HCEC 1CT (cell line): ENCODE measurements at regions not wholly inside any gene's neighbourhood (a gene's known extent, or its start where the extent isn't known, plus 50 kb on each side); places are given as distances from the start of the nearest gene placed in this dataset.
"Not testable (repeated sequence)": the region's sequence is repeated elsewhere in the genome, so short reads cannot be mapped to it uniquely, and the experiment has no call there.

Experiments used
- DNase-seq: peaks from one replicate; pipeline ENCODE4 v3.0.0-alpha.2; 2017

DNA sequence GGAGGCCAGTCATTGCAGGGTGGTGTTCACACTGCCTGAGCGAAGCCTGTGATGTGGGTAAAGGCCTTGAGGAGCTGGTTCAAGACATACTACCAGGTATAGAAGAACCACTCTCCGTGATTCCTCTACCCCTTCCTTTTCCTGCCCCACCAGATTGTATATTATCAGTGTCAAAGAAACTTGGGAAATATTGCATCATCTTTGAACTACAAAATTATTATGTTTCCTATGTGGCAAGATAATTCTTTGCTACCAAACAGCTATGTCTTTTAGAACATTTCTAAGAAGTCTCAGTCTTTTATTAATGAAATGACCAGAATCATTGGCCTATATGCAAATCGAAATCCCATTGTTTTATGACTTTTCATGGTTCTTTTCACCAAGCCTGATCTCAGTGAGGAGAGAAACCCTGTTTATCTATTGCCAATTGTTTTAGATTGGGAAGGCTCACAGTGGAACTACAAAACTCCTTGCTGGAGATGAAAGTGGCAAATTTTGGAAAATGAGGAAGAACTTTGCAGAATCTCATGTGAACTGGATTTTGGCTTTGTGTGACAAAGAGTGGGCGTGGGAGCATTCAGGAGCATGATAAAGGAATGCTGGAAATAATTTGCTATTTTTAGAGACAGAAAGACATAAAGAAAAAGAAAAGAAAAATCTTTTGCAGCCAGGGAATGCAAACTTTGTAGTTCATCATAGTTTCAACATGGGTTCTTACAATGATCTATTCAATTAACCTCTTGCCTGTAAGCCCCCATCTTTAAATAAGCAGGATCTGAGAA, 286.9 kb downstream of the INSIG2 start:
- DNase-seq: no peak

DNA sequence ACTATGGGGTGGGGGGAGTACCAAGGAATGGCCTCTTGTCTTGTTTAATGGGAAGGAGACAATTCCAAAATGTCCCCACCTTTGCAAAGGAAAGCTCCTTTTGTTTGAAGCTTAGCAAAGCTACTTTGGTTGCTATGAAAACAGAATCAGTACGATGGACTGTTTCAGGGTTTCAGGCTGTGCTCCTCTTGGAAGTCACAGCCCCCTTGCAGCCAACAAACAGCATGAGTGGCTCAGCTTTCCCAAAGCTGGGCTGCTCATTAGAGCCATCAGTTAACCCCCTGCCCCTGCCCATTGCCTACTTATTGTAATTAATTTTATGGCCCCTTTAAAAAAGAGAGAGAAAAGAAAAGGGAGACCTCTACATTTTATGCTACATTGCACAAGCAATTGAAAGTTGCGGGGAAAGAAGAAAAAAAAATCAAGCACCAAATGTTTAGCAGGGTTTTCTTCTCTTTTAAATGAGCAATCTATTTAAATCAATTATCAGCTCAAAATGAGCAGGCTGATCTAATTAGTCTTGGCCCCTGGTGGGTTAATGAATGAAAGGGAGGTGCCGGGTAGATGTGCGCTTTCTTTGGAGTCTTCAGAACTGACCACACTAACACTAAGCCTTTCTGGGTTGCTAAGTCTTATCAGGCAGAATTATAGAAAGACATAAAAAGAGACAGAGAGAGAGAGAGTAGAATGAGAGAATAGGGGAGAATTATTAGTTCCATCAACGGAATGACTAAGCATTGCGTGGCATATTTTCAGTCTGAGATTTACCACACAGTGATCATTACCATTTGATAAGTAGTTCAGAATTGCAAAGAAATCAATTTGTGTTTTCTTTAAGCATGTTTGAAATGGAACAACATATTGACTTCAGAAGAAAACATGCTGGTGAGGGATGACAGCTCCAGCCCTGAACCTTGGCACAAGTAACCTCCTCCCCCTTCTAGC, 284.9 kb downstream of the INSIG2 start:
- DNase-seq: peak; percentile 6

DNA sequence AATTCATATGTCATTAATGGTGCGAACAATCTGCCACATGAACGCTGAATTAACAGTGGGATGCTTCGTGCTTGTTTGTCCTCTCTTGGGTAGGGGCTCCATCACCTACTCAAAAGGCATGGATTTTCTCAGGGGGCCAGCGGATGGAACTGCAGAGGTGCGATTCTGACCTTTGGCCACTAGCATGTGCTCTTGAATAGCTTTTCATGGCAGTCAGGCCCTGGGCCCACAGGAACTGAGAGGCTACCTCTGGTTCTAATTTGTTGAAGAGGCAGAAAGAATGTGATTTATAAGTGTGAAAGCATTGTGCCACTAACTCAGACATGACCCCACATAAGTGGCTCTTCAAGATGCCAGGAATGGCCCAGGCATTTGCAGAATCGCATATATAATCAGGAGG, 283.2 kb downstream of the INSIG2 start:
- DNase-seq: no peak

DNA sequence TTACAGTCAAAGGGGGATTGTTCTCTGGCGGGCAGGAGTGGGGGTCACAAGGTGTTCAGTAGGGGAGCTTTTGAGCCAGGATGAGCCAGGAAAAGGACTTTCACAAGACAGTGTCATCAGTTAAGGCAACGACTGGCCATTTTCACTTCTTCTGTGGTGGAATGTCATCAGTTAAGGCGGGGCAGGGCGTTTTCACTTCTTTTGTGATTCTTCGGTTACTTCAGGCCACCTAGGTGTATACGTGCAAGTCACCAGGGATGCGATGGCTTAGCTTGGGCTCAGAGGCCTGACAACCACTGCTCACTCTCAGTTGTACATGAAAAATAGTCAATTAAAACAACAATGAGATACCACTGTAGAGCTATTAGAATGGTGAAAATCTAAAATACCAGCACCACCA, 281.2 kb downstream of the INSIG2 start:
- not testable (repeated sequence) for DNase-seq

DNA sequence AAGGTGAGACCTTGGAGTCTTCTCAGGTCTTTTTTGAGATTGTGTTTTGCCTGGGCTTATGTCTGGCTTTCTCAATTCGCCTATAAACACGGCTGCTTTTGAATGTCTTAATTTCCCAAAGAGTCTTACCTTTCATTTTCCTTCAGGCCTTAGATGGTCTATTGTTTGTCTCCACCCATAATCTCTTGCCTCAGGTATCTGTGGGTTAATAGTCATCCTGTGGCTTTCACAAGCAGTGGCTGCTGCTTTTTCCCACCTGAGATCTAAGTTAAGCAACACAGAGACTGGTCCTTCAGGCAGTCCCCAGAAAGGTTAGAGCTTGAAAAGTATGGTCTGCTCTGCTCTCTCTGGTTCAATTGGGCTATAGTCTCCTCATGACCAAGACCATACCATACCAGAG, 275.3 kb downstream of the INSIG2 start:
- no peak for DNase-seq

DNA sequence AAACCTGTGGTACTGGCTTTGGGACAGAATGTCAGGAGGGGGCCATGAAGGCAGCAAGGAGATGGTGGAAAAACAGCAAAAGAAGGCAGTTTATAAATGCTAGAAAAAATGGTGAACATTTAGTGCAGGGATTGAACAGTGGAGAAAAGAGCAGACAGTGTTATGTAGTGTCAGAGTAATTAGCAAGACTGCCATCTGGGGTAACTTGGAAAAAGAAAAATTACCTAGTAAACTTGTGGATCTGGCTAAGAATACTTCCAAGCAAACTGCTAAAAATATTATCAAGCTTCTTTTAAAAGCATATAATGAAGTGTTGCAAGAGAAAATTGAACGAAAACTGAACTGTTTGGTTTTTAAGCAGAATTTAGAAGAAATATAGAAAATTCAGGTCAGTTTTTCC, 267.8 kb downstream of the INSIG2 start:
- no peak for DNase-seq

DNA sequence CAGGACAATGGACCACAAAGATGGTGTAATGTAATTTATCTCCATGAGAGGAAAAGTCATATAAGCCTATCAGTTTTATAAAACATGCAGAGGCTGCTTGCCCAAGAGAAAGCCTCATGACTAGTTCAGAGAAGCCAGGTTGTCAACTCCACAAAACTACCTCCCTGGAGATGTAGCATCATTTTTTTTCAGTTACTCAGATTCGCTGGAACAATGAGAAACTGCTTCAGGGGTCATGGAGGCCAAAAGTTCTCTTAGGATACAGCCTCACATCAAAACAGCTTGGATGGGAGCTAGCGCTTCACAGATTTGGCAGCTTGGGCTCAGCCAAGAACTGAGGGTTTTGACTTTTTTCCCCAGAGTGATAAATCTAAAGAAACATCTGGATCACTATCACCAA, 263.5 kb downstream of the INSIG2 start:
- no peak for DNase-seq

DNA sequence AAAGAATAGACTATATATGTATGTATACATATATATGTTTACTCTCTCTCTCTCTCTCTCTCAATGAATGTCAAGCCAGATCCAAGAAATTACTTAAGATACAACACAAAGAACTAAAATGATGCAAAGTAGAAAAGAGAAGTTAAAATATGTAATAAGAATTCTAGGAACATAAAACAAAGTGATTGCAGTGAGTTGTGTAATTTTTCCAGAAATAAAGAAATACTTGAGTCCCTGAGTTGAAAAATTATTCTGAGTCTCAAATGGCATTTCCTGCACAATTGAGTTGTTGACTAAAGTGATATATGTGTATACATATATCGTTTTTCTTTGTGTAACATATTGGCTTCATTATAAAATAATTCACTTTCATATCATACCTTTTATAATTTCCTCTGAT, 262.4 kb downstream of the INSIG2 start:
- DNase-seq: no peak

DNA sequence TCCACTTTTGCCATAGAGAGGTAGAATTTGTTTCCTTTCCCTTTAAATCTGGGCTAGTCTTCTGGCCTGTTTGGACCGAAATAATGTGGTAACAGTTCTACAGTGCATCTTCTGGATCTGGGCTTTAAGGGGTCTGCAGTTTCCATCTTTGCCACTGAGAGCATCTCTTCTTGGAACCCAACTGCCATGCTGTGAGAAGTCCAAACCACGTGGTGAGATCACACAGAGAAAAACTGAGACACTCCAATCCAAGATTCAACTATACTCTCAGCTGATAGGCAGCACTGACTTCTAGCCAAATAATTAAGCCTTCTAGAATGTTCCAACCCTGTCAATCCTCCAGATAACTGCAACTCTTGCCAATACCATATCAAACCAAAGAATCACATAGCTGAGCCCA, 261.1 kb downstream of the INSIG2 start:
- DNase-seq: no peak

DNA sequence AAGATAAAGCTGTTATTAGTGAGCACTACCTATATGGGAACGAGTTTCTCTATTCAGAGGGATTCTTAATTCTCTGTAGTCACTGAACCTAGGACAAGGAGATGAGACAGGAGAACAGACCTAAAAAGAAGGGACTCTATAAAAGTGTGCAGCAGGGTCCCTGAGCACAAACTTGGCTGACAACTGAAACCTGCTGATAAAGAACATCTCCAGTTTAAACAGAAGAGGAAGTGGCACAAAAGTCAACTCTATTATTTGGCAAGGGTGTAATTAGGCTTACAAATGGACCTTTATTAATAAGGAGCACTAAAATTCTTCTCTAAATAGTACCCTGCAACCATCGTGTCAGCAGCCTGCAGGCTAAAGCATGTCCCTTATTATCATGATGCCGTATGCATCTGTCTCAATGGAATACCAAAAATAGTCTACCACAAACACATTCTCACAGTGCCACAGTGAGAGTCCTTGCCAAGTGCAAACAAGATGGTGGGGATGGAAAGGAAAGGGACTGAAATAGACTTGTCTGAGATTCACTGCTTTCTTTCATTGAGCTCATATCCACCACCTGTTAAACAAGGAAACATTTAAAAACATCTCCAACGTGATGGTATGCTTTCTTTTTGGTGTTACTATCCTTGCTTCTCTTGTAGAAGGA, 260.2 kb downstream of the INSIG2 start:
- DNase-seq: no peak

DNA sequence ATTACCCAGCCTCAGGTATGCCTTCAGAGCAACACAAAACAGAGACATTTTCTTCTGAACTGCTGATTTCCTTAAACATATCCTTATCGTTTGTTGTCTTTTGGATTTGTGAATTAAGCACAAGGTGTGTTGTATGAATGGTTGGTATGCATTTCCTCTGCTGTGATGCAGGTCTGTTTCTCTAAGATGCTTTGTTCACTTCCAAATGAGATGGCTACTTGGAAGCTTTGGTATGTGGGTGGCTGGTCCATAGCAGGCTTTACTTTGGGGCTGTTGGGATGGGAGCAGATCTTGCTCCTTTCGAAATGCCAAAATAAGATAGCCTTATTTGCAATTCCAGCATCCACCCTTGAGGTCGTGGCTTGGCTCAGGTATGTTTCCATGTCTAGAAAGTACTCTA, 257.2 kb downstream of the INSIG2 start:
- no peak for DNase-seq

DNA sequence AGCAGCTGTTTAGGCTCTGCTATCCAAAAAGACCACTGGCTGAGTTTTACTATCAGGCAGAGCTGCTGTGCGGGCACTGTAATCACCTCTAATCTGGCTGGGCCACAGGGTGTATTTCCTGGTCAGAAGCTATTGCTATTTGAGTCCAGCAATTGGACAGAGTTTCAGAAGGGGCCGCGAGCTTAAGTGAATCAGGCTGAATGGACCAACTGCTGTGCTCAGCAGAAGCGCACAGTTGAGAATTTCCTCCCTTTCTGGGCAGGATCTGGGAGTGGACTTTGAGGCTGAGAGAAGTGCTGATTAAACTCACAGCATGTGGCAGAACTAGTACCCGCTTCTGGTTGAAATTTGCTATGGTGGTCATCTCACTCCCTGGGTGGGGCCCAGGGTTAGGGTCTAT, 251.8 kb downstream of the INSIG2 start:
- no peak for DNase-seq

DNA sequence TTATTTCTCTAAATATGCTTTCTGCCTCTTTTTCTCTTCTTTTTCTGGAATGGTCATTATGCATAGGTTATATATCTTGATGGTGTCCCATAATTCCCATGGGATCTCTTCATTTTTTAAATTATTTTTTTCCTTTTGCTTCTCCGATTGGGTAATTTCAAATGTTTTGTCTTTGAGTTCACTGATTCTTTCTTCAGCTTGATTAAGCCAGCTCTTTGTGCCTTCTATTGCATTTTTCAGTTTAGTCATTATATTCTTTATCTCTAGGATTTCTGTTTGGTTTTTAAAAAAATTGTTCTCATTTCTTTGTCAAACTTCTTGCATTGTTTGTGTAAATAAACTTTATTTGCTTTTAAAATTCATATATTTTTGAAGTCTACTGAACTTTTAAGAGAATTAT, 251.1 kb downstream of the INSIG2 start:
- DNase-seq: no peak

DNA sequence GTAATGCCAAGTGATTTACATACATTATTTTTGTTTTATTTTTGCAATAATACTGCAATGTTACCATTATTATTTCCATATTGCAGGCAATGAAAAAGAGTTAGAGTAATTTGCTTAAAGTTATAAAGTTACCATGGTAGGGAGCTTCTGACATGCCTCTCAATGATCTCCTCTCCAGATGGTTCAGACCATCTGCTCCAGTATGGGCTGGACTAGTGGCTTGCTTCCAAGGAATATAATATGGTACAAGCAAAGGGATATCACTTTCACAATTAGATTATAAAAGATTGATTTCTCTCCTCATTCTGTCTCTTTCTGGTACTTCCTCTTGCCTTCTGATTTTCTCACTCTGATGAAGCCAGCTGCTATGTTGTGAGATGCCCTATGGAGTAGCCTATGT, 245.4 kb downstream of the INSIG2 start:
- DNase-seq: no peak

DNA sequence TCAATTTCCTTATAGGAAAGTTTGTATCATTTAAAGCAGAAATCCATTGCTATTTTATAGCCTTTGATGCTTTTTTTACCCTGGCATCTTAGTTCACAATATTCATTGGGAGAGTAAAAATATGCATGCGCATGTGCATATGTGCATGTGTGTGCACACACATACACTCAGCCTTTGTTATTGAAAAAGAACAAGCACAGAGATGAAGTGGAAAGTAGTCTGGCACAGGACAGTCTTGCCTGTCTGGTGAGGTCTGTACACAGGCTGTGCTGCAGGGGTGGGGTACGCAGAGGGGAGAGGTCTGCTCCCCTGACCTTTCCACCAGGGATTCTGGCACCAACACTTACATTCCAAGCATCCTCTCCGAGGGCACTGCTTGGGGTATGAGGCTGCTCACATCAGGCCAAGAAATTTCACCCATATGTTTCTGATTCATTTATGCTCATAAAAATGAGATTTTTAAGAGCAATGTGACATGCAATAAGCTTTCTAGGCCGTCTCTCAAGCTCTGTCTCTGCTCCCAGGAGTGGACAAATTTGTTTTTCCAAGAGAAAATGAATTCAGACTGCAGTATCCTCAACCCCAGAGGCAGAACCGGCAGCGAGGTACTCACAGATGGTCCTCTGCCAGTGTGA, 237.2 kb downstream of the INSIG2 start:
- DNase-seq: no peak

DNA sequence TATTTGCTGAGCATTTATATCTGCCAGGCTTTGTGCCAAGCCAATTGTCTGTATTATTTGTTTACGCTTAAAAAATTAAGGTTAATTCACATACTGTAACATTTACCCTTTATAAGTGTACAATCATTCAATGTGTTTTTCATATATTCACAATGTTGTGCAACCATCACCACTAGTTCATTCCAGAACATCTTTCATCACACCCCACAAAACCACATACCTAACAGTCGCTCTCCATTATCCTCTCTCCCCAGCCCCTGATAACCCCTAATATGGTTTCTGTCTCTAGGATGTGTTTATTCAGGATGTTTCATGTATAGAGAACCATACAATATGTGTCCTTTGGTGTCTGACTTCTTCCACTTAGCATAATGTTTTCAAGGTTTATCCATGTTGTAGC, 234.1 kb downstream of the INSIG2 start:
- no peak for DNase-seq

DNA sequence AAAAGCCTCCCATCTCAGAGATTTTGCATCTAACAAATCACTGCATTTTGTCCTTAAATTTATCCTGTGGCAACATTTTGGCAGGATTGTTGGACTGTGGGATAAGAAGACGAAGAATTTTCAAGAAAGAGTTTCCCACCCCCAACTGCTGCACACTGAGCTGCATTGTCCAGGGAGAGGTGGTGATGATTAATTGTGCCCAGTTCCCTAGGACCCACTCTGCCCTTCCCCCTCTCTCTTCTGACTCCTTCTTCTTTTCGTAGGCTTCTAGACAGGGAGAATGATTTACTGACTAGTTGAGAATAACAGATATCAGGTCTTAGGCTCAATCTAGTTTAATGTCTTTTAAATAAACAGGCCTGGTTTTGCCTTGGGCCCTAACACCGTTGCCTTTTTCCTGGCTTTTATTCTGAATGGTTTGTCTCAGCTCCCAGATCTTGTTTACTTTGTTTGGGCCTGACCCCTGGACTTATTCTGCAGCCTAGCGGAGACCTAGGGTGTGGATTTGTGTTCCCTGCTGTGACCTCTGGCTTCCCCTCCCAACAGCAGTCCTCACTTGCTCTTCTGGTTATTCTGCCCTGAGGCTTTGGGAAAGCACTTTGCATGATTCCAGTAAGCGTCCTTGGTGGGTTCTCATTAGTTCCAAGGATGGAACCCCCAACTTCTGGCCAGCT, 233.3 kb downstream of the INSIG2 start:
- no peak for DNase-seq

DNA sequence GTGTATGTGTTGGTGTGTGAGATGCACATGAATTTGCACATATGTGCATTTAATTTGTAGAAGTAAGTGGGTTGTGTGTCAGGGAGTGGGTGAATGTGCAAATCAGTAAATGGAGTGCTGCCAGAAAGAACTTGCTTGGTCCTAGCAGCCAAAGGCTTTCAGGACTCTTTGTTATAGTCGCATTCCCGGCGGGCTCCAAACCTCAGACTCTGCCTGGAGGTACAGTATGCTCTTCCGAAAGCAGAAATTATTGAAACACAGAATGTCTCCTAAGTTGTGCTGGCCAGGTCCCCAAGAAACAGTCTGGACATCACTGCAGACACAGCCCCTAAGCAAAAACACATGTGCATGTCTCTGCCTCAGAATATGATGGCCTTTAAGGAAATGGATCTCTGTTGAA, 232.4 kb downstream of the INSIG2 start:
- DNase-seq: no peak

DNA sequence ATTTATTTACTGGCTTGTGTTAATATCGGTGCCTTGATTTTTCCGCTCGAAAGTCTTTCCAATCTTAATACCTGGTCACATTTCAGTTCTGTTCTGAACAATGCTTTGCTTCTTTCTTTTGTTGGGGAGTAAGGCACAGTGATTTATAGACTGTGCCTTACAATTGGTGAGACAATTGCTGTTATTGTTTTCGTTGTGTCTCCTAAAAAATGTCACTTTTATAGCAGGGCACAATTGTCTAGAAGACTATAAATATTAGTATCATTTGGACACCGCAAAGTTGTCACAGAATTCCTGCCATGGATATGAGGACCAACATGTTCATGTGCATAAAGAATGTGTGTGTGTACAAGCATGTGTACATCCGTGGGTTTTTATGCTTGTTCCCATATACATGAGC, 231.9 kb downstream of the INSIG2 start:
- DNase-seq: no peak

DNA sequence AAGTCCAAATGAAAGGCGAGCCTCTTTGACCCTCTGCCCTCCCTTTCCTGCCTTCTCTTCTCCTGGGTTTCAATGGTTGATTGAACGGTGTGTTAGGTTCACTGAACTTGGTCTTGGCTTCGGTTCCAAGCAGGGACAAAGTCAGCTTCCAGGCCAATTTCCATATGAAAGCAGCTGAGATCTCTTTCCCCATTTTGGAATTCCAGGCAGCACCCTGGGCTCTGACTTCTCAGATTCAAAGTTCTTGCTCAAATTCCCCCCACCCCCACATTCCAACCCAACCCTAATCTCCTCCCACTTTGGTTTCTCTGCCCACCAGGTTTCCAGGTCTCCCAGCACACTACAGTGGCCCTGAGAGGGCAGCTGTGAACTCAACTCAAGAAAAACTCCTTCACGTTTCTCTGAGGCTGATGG, 231.0 kb downstream of the INSIG2 start:
- no peak for DNase-seq

DNA sequence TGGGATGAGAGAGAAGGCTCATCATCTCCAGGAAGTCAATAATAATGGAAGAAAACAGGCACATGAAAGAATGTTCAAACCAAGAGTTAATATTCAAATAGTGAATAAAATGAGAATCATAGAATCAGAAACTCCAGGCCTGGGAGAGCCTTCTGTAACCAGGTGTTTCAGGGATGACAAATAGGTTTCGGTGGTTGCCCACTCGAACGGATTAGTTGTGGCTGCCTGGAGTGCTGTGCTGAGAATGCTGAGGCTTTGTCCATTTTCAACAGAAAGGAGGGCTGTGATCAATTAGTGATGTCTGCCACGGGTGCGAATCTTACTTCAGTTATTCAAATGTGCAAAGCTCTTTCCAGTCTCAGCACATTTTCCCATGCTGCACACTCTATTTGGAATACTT, 227.3 kb downstream of the INSIG2 start:
- DNase-seq: no peak

DNA sequence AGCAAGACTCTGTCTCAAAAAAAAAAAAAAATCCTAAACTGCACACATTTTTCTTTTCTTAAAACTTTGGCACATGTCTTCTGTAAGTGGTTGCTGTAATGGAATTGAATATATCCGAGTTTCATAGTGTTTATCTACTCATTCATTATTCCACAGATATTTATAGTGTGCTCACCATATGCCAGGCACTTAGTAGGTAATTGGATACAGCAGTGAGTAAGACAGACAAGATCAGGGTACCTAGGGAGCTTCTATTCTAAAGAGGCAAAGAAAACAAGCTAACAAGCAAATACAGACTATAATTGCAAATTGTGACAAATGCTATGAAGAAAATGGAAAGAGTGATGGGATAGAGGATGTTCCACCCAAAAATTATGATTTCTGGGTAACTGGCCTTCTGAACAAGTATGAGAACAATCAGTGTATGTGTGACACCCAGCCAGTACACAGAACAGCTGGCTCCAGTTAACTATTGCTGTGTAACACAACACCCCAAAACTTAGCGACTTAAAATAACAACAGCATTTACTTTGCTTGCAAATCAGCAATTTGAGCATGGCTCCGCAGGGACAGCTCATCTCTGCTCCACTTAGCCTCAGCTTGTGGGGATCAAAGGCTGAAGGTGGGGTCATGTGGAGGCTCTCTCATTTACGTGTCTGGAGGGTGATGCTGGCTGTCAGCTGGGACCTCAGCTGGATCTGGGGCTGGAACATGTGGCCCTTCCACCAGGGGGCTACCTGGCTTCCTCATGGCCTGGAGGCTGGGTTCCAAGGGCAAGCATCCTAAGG, 224.9 kb downstream of the INSIG2 start:
- no peak for DNase-seq
